Gastroesophageal sphincter (tissue), 3 donors: ENCODE measurements at regions not wholly inside any gene's neighbourhood (a gene's known extent, or its start where the extent isn't known, plus 50 kb on each side); places are given as distances from the start of the nearest gene placed in this dataset.
"Not testable (repeated sequence)": the region's sequence is repeated elsewhere in the genome, so short reads cannot be mapped to it uniquely, and the experiment has no call there.

ENCODE experiments used
- CTCF ChIP-seq, 4 experiments: fragments of 200-600 bp in 2 of 4; fragments of 450-650 bp in 2 of 4; sonication (generic) in 1 of 4; IDR thresholded peaks; one replicate each; pipeline ENCODE4 v1.5.1; 2017 to 2019; ENCODE audit warnings: antibody characterized with exemption in 4 of 4, mild to moderate bottlenecking in 2 of 4, moderate library complexity in 2 of 4
- EP300 ChIP-seq: sonication (generic); formaldehyde crosslinking; IDR thresholded peaks from one replicate; pipeline ENCODE4 v1.6.1; 2017; ENCODE audit warnings: antibody characterized with exemption, mild to moderate bottlenecking
- POLR2A ChIP-seq, 2 donors: fragments of 450-650 bp; IDR thresholded peaks; one replicate each; pipeline ENCODE4 v1.6.1; 2017; ENCODE audit warnings: antibody characterized with exemption in 2 of 2, mild to moderate bottlenecking in 2 of 2, moderate library complexity in 1 of 2
- POLR2AphosphoS5 ChIP-seq: sonication (generic); formaldehyde crosslinking; IDR thresholded peaks from one replicate; pipeline ENCODE4 v1.6.1; 2017; ENCODE audit warnings: antibody characterized with exemption

- TF ChIP-seq POLR2A (IDR thresholded peaks at IDR 0.05); CTCF (IDR thresholded peaks at IDR 0.05); POLR2AphosphoS5; EP300: not testable (repeated sequence)
These were observed 867.9 kb downstream of the SPATA31A1 start for GRCh38 chr9:40223353-40223752.
